Muscle layer of duodenum (tissue), 2 donors: ENCODE measurements at regions not wholly inside any gene's neighbourhood (a gene's known extent, or its start where the extent isn't known, plus 50 kb on each side); places are given as distances from the start of the nearest gene placed in this dataset.

Experiments used
- H3K27ac ChIP-seq: one replicate; pipeline ENCODE4 v1.7.0; 2013; ENCODE audit warnings: mild to moderate bottlenecking, low read length
- H3K27me3 ChIP-seq: one replicate; pipeline ENCODE4 v1.7.0; 2013; ENCODE audit warnings: low read depth, mild to moderate bottlenecking, control low read depth, low read length
- H3K36me3 ChIP-seq, 2 donors: one replicate each; pipeline ENCODE4 v1.7.0; 2013; ENCODE audit warnings: low read length in 2 of 2, control low read depth in 1 of 2, mild to moderate bottlenecking in 1 of 2; ENCODE audit not compliant: insufficient read depth in 2 of 2, control insufficient read depth in 1 of 2
- H3K4me1 ChIP-seq, 2 donors: one replicate each; pipeline ENCODE4 v1.7.0; 2013; ENCODE audit warnings: low read length in 2 of 2, mild to moderate bottlenecking in 2 of 2, control low read depth in 1 of 2, moderate library complexity in 1 of 2; ENCODE audit not compliant: insufficient read depth in 2 of 2, control insufficient read depth in 1 of 2
- H3K4me3 ChIP-seq, 2 donors: one replicate each; pipeline ENCODE4 v1.7.0; 2013; ENCODE audit warnings: low read length in 2 of 2, low read depth in 1 of 2, mild to moderate bottlenecking in 1 of 2
- H3K9me3 ChIP-seq, 2 donors: one replicate each; pipeline ENCODE4 v1.7.0; 2013; ENCODE audit warnings: low read length in 2 of 2, control low read depth in 1 of 2, mild to moderate bottlenecking in 1 of 2; ENCODE audit not compliant: control insufficient read depth in 1 of 2
- donor health status: healthy.

GRCh38 chr4:126037231-126037630, 722.5 kb downstream of the FAT4 start:
- Histone ChIP-seq H3K9me3 (no peaks in the 10 kb centered on the region), H3K27ac (no peak overlapping the region), H3K36me3 (no peaks in the 10 kb centered on the region), H3K27me3 (no peaks in the 10 kb centered on the region), H3K4me1 (no peaks in the 10 kb centered on the region), H3K4me3 (no peak overlapping the region)

- Histone ChIP-seq H3K4me3 (no peak overlapping the region), H3K27ac (no peak overlapping the region), H3K4me1 (no peaks in the 10 kb centered on the region), H3K27me3 (no peaks in the 10 kb centered on the region), H3K9me3 (no peaks in the 10 kb centered on the region), H3K36me3 (no peaks in the 10 kb centered on the region)
Measured at GRCh38 chr4:126038502-126039144, 723.9 kb downstream of the FAT4 start.

DNA sequence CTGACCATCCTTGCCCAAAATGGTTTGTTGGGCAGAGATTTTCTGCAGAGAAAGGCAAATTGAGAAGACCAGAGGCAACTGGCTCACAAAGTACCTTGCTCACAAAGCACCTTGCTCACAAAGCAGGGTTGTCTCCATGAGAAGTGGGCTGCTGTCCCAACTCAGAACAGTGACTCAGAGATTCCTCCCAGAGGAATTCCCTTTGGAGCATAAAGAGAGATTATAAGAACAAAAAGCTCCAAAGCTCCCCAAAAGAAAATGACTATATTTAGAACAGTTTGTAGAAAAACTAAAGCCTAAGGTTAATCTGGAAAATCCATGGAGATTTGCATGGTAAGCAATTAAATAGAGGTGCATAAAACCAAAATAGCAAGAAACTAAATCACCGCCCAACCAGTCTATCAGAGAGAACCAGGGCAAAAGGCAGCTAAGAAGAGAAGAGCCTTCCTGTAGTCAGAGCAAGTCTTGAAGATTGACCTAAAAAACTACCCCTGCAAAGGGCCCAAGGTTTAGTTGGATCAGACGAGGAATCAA, 731.4 kb downstream of the FAT4 start:
- H3K36me3 ChIP-seq, result no peaks in the 10 kb centered on the region
- no peak overlapping the region for H3K27ac ChIP-seq
- no peaks in the 10 kb centered on the region for H3K9me3 ChIP-seq
- H3K27me3 ChIP-seq, result no peaks in the 10 kb centered on the region
- no peak overlapping the region for H3K4me3 ChIP-seq
- H3K4me1 ChIP-seq, result no peaks in the 10 kb centered on the region

DNA sequence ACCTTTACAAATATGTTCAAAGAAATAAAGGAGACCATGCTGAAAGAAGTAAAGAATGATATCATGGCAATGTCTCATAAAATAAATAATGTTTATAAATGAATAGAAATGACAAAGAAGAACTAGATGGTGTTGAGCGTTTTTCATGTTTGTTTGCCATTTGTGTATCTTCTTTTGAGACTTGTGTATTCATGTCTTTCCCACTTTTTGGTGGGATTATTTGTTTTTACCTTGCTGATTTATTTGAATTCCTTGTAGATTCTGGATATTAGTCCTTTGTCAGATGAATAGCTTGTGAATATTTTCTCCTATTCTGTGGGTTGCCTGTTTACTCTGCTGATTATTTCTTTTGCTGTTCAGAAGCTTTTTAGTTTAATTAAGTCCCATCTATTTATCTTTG, 732.4 kb downstream of the FAT4 start:
- Histone ChIP-seq H3K9me3 (no peaks in the 10 kb centered on the region), H3K27ac (no peak overlapping the region), H3K4me1 (peaks cover 0 to 7% of the 10 kb centered on the region in 2 donors), H3K36me3 (no peaks in the 10 kb centered on the region), H3K4me3 (no peak overlapping the region), H3K27me3 (no peaks in the 10 kb centered on the region)

DNA sequence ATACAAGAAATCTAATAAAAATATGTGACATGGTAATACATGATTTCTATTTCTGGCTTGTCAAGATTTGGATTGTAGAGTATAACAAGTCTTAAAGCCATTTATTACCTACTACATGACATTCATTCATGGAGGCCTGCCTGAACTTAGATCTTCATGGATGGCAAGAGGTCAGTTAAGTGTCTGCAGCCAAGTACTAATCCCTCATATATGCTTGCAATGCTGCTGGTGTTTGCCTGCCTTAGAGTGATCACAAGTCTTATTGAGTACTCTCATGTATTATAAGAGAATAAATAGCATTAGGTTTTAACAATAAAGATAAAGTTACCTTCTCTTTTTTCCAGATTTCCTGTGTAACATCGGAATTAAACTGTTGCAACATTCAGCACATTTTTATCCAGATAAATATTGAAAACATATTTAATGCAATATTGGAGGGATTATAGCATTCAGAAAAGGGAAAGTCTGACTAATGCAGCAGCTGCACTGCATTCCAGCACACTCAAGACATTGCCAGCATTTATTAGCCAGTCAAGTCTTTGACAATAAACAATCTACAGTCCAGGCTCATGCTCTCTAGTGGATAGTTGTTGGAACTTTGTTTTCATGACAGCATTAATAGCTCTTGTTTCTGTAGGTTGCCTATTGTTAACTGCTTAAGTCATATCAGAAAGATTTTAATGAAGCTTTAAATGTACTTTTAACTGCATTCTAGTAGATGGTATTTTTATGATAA, 737.1 kb downstream of the FAT4 start:
- H3K4me3 ChIP-seq, result no peak overlapping the region
- no peaks in the 10 kb centered on the region for H3K9me3 ChIP-seq
- H3K36me3 ChIP-seq, result no peaks in the 10 kb centered on the region
- H3K27ac ChIP-seq, result no peak overlapping the region
- H3K4me1 ChIP-seq, result peaks cover 0 to 15% of the 10 kb centered on the region in 2 donors
- no peaks in the 10 kb centered on the region for H3K27me3 ChIP-seq

GRCh38 chr4:126056116-126056650, 741.4 kb downstream of the FAT4 start:
- peaks cover 0 to 15% of the 10 kb centered on the region in 2 donors for H3K4me1 ChIP-seq
- no peaks in the 10 kb centered on the region for H3K27me3 ChIP-seq
- H3K36me3 ChIP-seq, result no peaks in the 10 kb centered on the region
- no peak overlapping the region for H3K27ac ChIP-seq
- H3K9me3 ChIP-seq, result no peaks in the 10 kb centered on the region
- no peak overlapping the region for H3K4me3 ChIP-seq

GRCh38 chr4:126057371-126057770, 742.6 kb downstream of the FAT4 start:
- peaks cover 0 to 6% of the 10 kb centered on the region in 2 donors for H3K4me1 ChIP-seq
- no peak overlapping the region for H3K27ac ChIP-seq
- H3K36me3 ChIP-seq, result no peaks in the 10 kb centered on the region
- H3K9me3 ChIP-seq, result no peaks in the 10 kb centered on the region
- no peaks in the 10 kb centered on the region for H3K27me3 ChIP-seq
- H3K4me3 ChIP-seq, result no peak overlapping the region

- Histone ChIP-seq H3K9me3 (no peaks in the 10 kb centered on the region), H3K4me1 (no peaks in the 10 kb centered on the region), H3K36me3 (no peaks in the 10 kb centered on the region), H3K4me3 (no peak overlapping the region), H3K27me3 (no peaks in the 10 kb centered on the region), H3K27ac (no peak overlapping the region)
Measured at GRCh38 chr4:126058596-126058995, 743.8 kb downstream of the FAT4 start.

GRCh38 chr4:126061655-126062054, 746.9 kb downstream of the FAT4 start:
- Histone ChIP-seq H3K27ac (no peak overlapping the region), H3K36me3 (no peaks in the 10 kb centered on the region), H3K4me3 (no peak overlapping the region), H3K9me3 (no peaks in the 10 kb centered on the region), H3K27me3 (no peaks in the 10 kb centered on the region), H3K4me1 (no peaks in the 10 kb centered on the region)

DNA sequence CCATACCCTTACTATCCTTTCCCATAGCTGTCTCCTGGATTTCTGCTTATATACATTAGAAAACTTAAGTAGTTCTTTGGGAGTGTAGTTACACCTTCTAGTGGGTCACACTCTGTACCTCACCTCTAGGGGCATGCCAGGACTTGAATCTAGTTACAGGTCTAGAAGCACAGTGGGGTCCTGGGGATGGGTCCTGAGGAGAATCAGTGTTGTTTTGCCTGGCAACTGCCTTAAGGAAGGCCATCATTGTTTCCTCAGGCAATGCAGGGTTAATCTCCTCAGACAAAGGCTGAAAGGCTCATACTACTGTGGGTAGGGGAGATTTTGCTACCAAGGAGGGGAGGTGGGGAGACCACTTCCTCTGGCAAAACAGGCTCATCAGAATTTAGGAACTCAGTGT, 750.3 kb downstream of the FAT4 start:
- no peaks in the 10 kb centered on the region for H3K27me3 ChIP-seq
- H3K36me3 ChIP-seq, result no peaks in the 10 kb centered on the region
- H3K4me1 ChIP-seq, result no peaks in the 10 kb centered on the region
- H3K27ac ChIP-seq, result no peak overlapping the region
- H3K4me3 ChIP-seq, result no peak overlapping the region
- no peaks in the 10 kb centered on the region for H3K9me3 ChIP-seq

- no peaks in the 10 kb centered on the region for H3K36me3 ChIP-seq
- H3K27me3 ChIP-seq, result no peaks in the 10 kb centered on the region
- H3K27ac ChIP-seq, result no peak overlapping the region
- peaks cover 0 to 14% of the 10 kb centered on the region in 2 donors for H3K4me1 ChIP-seq
- no peak overlapping the region for H3K4me3 ChIP-seq
- no peaks in the 10 kb centered on the region for H3K9me3 ChIP-seq
Measured at GRCh38 chr4:126071346-126072333, 756.9 kb downstream of the FAT4 start.
